Choroid plexus epithelial cell (primary cell): ENCODE measurements at regions not wholly inside any gene's neighbourhood (a gene's known extent, or its start where the extent isn't known, plus 50 kb on each side); places are given as distances from the start of the nearest gene placed in this dataset.
A peak's percentile ranks its signal among the peaks of the same experiment; 100 is the strongest.

ENCODE experiments used
- DNase-seq: peaks from one replicate; pipeline ENCODE4 v3.0.0-alpha.2; 2010; ENCODE audit warnings: low read depth
- H3K4me3 ChIP-seq: 2 replicates; pipeline ENCODE4 v1.5.1; 2011; ENCODE audit warnings: low read depth, mild to moderate bottlenecking, control low read depth, low read length, moderate library complexity
- TF ChIP-seq, protein P1 (sequence below): conservative IDR thresholded peaks from 2 replicates; pipeline ENCODE4 v1.5.1; 2011; ENCODE audit warnings: low read depth, mild to moderate bottlenecking, control low read depth, inconsistent platforms, low read length, moderate library complexity

DNA sequence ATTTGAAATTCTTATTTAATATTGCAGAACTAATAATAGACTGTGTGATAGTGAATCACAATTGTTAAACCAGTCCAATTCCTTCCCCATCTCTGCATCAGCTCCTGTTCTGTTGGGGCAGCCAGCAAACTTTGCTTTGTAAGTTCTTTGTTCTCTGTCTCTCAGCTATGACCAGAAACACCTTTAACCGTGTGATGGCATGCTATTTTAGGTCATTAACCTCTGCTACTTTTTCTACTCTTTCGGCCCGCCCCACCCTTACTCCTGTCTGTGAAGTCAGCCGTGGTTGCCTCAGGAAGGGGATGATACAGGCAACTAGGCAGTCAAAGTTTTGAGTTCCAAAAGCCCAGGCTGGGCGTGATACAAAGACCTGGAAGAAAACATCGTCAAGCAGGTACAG, 51.3 kb upstream of the EGFL6 start:
- TF ChIP-seq, protein P1, sequence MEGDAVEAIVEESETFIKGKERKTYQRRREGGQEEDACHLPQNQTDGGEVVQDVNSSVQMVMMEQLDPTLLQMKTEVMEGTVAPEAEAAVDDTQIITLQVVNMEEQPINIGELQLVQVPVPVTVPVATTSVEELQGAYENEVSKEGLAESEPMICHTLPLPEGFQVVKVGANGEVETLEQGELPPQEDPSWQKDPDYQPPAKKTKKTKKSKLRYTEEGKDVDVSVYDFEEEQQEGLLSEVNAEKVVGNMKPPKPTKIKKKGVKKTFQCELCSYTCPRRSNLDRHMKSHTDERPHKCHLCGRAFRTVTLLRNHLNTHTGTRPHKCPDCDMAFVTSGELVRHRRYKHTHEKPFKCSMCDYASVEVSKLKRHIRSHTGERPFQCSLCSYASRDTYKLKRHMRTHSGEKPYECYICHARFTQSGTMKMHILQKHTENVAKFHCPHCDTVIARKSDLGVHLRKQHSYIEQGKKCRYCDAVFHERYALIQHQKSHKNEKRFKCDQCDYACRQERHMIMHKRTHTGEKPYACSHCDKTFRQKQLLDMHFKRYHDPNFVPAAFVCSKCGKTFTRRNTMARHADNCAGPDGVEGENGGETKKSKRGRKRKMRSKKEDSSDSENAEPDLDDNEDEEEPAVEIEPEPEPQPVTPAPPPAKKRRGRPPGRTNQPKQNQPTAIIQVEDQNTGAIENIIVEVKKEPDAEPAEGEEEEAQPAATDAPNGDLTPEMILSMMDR: no peak
- H3K4me3 ChIP-seq: no peak overlapping the region
- DNase-seq: no peak

DNA sequence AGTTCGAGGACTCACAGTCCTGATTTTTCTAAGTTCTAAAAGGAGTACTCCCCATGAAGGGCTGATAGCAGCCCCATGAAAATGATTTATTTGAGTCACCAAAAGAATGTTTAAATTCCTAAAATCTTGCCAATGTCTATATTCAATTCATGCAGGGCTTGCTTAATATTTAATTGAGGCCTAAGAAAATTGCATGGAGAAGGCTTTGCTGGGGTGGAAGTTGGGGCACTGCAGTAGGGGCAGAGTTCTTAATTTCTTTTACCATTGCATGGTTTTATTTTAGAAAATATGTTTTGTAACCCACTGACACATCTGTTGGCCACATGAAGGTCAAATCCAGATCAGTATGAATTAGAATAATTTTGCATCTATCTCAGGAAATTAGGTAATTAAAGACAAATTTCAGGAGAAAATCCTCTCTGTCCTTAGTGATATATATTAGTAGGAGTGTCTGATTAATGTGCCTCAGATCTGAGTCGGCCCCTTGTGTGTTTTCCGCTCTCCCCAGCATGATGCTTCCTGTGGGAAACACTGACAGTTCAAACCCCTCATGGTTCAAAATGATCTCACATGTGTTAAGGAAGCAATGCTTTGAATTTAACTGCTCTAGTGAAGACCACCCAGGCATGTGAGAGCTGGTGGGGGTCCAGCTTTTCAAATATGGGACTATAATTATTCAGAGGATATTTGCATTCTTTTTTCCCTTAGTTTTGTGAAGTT, 54.0 kb upstream of the EGFL6 start:
- TF ChIP-seq, protein P1: no peak
- DNase-seq: no peak
- H3K4me3 ChIP-seq: no peak overlapping the region

DNA sequence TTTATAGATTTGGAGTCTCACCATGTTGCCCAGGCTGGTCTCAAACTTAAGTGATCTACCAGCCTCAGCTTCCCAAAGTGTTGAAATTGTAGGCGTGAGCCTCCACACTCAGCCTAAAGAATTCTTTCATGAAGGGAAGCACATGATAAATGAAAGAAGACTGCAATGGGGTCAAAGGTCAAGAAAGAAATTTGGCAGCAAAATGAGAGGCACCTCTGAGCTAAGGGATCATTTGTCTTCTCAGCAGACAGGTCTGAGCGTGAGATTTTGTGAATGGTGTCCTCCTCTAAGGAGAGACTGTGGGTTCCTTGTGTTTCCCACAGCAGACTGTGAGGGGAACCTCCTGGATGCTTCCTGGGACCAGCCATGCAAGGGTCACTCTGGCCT, 57.5 kb upstream of the EGFL6 start:
- peak; percentile 43 for DNase-seq
- TF ChIP-seq, protein P1: no peak
- H3K4me3 ChIP-seq: no peak overlapping the region

DNA sequence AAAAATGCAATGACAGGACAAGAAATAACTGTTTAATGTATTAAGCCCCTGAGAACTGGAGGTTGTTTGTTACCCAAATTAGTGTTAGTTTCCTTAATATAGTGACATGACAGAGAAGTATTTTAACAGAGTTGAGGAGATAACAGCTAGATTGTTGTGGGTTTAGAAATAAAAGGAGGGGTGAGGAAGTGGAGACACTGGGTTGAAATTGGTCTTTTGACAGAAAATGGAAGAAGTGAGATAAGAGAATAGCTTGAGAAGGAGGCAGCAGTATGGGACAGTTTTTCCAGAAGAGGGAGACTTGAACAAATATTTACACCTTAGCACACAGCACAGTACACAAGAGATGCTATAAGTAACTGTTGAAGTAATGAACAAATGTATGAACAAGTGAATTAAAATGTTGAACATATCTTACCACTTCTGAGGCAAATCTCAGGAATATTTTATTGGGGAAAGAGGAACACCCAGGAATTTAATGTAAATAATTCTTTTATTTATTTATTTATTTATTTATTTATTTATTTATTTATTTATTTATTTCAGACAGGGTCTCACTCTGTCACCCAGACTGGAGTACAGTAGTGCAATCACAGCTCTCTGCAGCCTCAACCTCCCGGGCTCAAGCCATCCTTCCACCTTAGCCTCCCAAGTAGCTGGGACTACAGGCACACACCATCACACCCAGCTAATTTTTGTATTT, 58.0 kb upstream of the EGFL6 start:
- no peak overlapping the region for H3K4me3 ChIP-seq
- DNase-seq: no peak
- TF ChIP-seq, protein P1: no peak

DNA sequence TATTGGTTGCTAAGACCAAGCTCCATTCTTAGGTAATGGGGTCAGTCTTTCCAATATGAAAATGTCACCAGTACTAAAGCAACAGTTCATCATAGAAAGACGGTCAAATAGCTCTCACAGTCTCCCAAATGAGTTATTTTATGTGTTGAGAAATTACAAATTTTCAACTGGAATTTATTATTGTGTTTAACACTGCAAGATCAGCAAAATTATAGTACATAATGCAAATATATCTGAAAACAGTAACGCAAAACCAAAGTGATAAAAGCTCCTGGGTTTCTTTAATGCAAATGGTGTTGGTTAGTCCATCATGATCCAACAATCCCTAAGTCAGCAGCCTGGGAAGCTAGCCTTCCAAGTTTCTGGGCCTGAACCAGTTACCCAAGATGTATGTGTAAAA, 61.5 kb upstream of the EGFL6 start:
- TF ChIP-seq, protein P1: no peak
- H3K4me3 ChIP-seq: no peak overlapping the region
- DNase-seq: no peak

DNA sequence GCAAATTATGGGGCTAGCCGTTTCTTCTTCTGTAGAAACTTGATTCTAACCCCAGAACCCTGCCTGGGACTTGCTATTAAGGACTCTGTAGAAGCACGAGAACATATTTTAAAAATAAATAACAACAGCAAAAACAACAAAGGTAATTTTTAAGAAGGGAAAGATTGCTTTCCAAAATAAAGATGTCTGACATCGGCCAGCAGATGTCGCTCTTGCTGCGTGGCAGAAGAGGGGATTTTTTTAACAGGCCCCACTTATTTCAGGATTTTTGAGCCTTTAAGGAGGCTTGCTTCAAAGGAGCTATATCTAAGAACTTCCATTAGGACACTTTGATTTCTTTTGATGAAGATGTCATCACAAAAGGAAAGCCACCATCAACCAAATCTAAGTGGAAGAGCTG, 62.8 kb upstream of the EGFL6 start:
- DNase-seq: peak; percentile 69
- no peak overlapping the region for H3K4me3 ChIP-seq
- TF ChIP-seq, protein P1: peak; percentile 77

DNA sequence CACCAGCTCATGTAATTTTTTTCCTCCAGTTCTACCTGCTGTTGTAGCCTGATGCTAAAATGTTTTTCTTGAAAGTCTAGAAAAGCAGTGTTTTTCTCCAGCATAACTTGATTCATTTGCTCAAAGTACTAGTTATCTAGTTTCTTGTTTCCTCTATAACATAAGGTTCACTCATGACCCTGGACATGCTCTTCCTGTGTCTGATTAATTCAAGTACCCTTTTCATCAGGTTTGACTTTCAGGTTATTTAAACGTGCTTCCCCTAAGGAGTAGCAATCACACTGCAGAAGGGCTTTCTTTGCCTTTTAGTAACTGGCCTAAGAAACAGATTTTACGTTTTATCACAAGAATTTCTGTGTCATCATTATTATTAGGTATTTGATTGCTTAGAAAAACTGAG, 66.8 kb upstream of the EGFL6 start:
- no peak for DNase-seq
- no peak overlapping the region for H3K4me3 ChIP-seq
- TF ChIP-seq, protein P1: no peak
